Inferior parietal cortex (tissue), 1 donor: ENCODE measurements at regions not wholly inside any gene's neighbourhood (a gene's known extent, or its start where the extent isn't known, plus 50 kb on each side); places are given as distances from the start of the nearest gene placed in this dataset.
A peak's percentile ranks its signal among the peaks of the same experiment; 100 is the strongest.

Source experiments
- DNase-seq: peaks from one replicate; pipeline ENCODE4 v3.0.0-alpha.2; 2016; ENCODE audit errors: extremely low spot score

DNA sequence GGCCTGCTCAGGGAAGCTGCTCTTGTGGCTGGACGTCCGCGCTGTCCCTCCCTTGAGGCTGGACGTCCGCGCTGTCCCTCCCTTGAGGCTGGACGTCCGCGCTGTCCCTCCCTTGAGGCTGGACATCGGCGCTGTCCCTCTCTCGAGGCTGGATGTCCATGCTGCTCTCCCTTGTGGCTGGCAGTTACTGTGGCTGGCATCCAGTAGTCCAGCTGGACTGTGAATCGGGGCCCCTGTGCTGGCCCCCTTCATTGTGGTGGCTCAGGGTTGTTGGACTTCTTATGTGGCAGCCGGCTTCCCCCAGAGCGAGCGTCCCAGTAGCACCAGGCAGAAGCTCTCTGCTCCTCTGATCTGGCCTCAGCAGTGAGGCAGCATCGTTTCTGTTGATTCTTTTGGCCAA lies 141.5 kb downstream of the IRF8 start:
- no peak for DNase-seq

GRCh38 chr16:86041215-86041614 lies 142.3 kb downstream of the IRF8 start:
- no peak for DNase-seq

DNA sequence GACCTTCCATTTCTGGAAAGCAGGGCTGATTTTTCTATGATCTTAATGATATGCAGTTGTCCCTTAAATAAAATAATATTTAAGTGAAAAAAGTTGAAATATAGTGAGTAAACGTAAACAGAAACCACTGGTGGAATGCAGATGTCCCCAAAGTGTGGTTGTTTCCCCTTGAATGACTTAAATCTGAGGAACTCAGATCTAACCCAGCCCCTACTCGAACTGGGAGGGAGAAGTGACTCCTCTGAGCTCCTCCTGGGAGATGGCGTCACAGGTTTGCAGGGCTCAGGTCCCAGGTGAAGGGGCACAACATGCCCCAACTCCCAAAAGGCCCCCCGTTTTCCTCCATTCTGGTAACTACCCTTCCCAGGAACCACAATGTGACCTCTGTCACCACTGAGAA lies 142.8 kb downstream of the IRF8 start:
- no peak for DNase-seq

- DNase-seq = no peak
Observed at GRCh38 chr16:86042393-86042792, 143.4 kb downstream of the IRF8 start.

DNA sequence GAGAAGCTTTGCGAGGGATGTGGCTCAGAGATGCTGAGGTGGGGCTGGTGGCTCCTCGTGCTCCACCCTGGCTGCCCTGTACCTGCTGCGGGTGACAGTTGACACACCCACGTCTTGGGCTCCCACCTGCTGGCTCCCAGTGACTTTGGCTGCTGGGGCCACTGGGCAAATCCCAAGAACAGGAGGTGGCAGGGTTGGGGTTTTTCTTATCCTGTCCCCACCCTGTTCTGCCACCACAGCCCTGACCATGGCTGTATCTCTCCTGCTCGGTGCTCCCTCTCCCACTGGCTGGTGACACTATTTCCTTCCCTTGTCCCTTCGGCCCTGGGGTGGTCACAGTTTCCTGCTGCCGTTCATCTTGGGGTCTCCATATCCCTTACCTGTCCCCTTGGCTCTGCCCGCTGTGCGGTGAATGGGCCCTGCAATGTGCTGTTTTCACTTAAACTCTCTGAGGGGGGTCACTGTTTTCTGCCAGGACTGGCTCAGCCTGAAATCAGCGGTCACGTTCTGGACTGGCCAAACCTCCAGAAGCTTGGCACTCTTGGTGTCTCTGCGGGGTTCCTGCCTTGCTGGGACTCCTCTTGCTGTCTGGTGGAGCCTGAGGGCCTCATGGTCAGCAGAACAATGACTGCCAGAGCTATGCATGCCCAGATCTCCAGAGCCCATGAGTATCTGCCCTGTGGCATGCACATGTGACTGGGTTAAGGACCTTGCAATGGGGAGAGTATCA lies 144.2 kb downstream of the IRF8 start:
- DNase-seq = no peak

DNA sequence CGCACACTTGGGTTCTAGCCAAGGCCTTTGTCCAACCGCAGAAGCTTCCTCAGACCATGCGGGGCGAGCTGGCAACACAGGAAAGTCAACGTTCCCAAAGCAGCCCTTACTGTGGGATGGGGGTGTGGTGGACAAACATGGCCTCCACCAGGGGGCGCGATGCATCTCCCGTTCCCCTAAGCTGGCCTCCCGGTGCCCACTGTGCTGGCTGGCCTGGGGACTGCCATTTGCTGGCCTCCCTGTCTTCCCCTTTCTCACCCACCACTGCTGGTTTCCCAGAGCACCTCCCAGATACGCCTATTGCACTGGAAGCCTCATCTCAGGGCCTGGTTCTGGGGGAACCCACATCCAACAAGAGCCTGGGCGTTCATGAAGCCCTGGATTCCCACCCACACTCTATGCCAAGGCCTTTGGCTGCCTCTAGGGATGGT lies 145.3 kb downstream of the IRF8 start:
- DNase-seq = no peak

- DNase-seq = no peak
Observed at GRCh38 chr16:86044881-86045590, 146.1 kb downstream of the IRF8 start.

- no peak for DNase-seq
Observed at GRCh38 chr16:86045591-86045971, 146.6 kb downstream of the IRF8 start.

DNA sequence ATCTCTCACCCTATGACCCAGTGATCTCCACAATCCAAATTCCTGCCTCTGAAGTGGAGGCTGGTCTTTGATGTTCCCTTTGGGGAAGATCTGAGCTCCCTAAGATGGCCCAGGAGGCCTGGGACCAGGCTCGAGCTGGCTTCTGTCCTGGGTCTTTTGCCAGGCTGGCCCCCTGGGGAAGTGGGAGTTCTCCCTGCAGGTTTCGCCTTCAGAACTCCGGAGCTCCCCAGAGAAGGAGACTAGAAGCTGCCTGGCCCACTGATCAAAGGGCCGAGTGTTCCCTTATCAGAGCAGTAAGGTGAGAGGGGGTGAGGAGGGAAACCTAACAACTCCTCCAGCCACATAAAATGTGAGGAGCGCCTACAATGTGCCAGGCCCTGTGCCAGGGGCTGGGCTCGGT lies 147.1 kb downstream of the IRF8 start:
- no peak for DNase-seq

DNA sequence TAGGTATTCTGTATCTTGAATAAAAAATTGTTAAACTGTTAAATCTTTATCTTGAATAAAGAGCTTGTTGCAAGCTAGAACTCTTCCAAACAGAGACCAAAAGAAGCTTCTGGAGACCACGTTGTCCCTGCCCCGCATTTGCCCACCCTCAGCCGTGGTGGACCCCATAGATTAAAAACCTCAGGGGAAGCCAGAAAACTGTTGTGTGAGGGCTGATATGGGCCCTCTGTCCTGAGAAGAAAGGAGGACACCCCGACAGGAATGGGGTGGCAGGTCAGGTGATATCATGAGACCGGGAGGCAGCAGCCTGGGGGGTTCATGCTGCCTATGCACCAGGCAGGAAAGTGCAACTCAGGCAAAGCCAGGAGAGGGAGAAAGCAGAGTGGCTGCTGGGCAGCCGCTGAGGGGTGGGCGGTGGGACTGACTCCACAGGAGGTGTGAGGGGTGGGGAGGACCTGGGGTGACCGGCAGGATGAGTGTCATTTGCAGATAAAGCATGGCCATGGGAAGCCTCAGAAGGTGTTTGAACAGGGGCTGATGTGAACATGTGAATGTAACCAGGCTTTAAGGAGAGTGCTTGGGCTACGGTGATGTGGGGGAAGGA lies 147.8 kb downstream of the IRF8 start:
- DNase-seq = no peak

GRCh38 chr16:86048221-86048620 lies 149.3 kb downstream of the IRF8 start:
- no peak for DNase-seq

DNA sequence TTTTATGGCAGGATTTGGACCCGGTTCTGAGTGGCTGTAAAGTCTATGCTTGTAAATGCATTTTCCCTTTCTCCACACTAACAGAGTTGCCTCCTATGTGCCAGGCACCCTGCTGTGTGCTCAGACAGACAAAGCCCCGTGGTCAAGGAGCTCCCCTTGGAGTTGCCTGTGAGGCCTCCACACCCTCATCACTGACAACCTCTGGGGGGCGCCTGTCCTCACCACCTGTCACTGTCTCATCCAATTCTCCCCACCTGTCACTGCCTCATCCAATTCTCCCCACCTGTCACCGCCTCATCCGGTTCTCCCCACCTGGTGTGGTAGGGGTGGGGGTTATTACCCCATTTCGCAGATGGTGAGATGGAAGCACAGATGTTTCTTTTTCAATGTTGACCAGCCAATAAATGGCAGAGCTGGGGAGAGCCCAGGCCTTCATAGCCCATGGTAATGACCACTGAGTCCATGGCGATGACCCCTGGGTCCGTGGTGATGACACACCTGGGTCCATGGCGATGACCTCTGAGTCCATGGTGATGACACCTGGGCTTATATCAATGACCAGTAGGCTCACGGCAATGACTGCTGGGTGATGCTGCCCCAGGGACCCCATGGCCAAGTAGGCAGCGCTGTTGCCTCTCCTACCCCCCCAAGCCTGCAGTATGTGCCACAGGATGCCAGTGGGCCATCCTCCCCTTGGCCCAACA lies 150.1 kb downstream of the IRF8 start:
- DNase-seq = no peak

DNA sequence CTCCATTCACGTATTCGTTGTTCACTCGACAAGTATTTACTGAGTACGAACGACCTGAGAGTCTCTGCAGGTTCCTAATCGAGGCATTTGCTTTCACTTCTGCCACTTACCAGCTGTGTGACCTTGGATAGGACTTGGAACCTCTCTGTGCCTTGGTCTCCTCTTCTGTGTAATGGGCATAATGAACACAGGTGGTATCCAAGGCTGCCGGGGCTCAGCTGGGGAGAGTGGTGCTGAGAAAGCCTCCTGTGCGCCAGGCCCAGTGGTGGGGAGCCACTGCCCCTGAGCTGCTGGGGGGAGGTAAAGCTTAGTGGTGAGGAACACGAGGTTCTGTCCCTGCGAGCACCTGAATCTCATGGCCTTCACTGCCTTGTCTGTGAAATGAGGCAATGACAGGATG lies 150.7 kb downstream of the IRF8 start:
- DNase-seq = no peak

DNA sequence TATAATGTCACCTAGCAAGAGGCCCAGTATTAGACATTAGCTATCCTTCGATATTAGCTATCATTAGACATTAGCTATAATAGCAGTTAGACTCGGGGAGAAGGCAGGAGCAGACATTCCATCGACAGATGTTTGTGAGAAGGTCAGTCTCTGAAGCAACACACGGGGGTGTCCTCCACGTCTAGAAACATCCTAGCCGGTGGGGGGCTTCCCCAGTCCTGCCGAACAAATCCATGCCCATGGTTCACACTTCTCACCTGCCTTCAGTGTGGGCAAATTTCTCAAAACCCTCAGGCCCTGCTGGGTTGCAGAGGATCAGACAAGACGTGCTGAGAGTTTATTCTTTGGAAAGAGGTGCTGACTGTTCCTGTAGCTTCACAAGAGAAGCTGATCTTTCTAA lies 151.1 kb downstream of the IRF8 start:
- DNase-seq = no peak

DNA sequence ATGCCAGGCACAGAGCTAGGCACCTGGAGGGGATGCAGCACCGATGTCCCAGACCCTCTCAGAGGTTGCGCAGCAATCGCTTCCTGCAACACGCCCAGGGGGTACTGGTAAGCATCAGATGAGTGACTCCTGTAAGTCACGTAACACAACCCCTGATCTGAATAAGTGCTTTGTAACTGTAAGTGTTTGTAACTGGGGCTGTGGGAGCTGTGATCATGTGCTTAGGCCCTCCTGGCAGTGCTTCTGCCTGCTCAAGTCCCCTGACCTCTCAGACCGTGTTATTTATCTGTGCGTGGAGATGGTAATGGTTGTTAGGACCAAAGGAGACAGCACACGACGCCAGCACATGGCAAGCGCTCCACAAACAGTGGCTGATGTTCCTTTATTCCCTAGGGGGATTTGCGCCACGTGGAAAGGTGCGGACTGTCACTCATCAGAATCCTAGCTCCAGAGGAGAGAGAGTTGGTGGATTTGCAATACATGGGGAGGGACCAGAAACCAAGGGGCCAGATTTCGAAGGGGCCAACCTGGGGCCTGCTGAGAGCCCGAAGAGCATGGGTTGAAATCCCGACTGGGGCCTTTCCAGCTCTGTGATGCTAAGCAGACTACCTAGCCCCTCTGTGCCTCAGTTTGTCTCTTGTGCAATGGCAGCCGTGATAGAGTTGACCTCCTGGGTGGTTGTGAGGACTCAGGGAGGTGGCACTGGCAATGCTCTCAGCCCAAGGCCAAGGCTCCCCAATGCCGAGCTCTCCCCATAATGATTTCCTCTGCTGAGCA lies 151.8 kb downstream of the IRF8 start:
- no peak for DNase-seq

DNA sequence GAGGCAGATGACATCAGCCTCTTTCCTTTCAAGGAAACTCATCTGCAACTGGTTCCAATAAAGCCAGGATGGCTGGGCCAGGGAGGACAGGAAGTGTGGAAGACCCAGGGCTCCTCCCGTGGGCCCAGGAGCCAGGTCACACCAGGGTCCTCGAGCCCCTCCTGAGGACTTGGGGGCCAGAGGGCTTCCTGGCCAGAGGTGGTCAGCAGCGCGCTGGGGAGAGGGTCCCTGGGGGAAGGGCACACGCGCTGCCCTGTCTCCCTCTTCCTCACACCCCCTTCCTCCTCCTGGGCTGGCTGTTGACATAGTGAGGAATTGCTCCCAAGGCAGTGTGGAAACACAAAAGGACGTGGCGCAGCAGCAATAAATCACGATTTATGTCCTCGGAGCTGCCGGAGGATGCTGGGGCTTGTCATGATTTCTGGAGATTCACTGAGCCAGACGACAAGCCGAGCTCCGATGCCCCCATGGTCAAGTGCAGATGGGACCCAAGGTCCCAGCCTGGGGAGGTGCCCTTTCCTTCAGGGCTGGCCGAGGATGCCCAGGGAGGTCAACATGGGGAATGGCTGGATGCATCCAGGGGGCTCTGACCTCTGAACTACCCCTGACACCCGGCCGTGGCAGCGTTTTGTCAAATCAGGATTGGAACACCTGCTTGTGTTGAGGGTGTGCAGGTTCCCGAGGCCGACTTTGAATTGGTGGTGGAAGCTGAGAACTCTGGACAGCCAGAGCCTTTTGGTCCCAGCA lies 152.6 kb downstream of the IRF8 start:
- no peak for DNase-seq

DNA sequence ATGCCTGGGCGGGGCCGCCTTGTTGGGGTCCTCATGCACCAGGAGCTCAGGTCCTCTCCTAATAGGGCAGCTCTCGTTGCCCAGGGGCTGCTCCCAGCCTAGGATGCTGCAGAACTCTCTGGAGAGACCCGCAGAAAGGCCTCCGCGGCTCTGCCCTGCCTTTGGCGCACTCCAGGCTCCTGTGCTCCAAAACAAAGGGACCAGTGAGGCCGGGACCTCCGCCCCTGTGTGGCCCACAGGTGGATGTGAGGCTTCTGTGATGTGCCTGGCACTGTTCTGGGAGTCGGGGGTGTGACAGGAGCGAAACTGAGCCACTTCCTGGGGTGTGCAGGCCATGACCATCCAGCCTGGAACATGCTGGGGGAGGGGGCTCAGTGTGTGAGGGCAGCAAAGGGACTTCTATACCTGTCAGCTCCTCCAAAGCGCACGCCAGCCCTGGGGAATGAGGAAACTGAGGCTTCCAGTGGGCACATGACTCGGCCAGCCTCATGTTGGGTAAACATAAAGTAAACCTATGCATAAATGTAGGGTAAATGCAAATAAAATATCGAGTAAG lies 153.2 kb downstream of the IRF8 start:
- no peak for DNase-seq

- DNase-seq = no peak
Observed at GRCh38 chr16:86052926-86053325, 154.0 kb downstream of the IRF8 start.

DNA sequence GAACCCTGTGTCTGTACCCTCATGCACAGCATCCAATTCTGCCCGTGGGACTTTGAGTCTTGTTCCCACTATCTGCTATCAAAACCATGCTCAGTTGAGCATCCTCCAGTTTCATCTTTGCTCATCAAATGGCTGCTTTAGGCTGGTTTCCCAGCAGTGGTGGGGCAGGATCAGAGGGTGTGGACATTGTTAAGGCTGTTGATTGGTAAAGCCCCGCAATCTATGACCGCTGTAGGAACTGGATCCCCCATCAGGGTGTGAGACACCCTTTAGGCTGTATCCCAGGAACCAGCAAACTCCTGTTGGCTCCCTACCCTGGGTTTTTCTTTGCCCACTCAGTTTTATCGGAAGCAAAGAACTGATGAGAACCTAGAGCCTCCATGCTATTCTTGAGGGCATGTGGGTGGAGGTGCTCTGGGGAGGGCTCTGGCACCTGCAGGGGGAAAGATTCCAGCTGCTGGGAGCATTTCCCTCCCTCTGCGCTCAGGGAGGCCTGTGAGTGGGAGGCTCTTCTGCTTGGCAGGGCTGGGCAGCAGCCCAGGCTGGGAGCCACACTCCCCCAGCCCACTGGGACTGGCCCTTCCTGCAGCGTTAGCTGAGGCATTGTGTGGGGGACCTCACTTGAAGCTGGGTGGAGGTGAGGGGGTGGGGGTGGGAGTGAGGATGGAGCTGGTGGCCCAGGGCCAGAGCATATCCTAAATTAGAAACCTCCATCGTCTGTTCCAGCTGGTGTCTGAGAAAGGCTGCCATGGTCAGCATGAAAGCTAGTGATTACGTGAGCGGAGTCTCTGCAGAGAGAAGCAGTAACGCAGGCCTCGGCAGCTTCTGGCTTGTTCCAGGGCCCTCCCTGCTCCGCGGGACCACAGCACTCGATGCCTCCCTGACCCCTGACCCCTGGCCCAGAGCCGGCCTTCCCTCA lies 160.6 kb downstream of the IRF8 start:
- DNase-seq = peak; percentile 33
